Activated T-helper 2 cell treated with anti-CD3 and anti-CD28 coated beads, Interferon-gamma antibody, Interleukin-2, Interleukin-4, amounts not matched to agents 10 μg/mL and 5 μg/mL and 100 μg/mL, durations not matched to agents 14 hours and 24 hours and 36 hours (primary cell): ENCODE measurements at regions not wholly inside any gene's neighbourhood (a gene's known extent, or its start where the extent isn't known, plus 50 kb on each side); places are given as distances from the start of the nearest gene placed in this dataset.

Source experiments
- DNase-seq: peaks from one replicate; pipeline ENCODE4 v3.0.0; 2021; ENCODE audit warnings: low spot score
- H3K27ac Mint-ChIP-seq: one replicate; pipeline ENCODE4 v1.8.0; 2021; ENCODE audit warnings: mixed read lengths
- H3K27me3 Mint-ChIP-seq: one replicate; pipeline ENCODE4 v1.8.0; 2021; ENCODE audit warnings: low read depth, mixed read lengths
- H3K36me3 Mint-ChIP-seq: one replicate; pipeline ENCODE4 v1.8.0; 2021; ENCODE audit warnings: low read depth, mixed read lengths
- H3K4me1 Mint-ChIP-seq: one replicate; pipeline ENCODE4 v1.8.0; 2021; ENCODE audit warnings: low read depth, mixed read lengths
- H3K4me3 Mint-ChIP-seq: one replicate; pipeline ENCODE4 v1.8.0; 2021; ENCODE audit warnings: low read depth, mild to moderate bottlenecking, moderate library complexity, mixed read lengths
- H3K9me3 Mint-ChIP-seq: one replicate; pipeline ENCODE4 v1.8.0; 2021; ENCODE audit warnings: mixed read lengths
- intact Hi-C: fragments of 100-400 bp; cut with micrococcal nuclease; formaldehyde crosslinking; loops from one replicate; pipeline ENCODE4 v1.15.1; 2023

DNA sequence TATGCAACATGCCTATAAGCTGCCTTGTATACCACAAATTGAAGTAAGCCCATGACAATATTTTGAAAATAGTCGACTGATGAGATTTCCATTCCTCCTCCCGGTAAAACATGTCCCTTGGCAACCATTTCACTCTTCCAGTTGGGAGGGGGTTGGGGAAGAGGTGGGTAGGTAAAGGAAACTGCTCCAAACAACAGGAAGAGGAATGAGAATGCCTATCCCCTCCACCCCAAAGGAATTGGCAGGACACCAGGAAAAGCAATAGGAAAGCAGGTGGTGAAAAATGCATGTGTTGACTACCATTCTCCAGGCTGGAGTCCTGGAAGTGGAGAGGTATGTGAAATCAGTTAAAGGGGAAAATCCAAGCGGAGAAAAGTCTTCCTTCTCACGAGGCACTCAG is 455.9 kb upstream of the PSMD7 start:
- Mint-ChIP-seq H3K9me3 (peaks cover 12% of the 10 kb centered on the region), H3K36me3 (no peaks in the 10 kb centered on the region), H3K27me3 (no peaks in the 10 kb centered on the region), H3K27ac (no peak overlapping the region), H3K4me1 (no peaks in the 10 kb centered on the region), H3K4me3 (no peak overlapping the region)
- intact Hi-C loops, result no loop called here
- no peak for DNase-seq

DNA sequence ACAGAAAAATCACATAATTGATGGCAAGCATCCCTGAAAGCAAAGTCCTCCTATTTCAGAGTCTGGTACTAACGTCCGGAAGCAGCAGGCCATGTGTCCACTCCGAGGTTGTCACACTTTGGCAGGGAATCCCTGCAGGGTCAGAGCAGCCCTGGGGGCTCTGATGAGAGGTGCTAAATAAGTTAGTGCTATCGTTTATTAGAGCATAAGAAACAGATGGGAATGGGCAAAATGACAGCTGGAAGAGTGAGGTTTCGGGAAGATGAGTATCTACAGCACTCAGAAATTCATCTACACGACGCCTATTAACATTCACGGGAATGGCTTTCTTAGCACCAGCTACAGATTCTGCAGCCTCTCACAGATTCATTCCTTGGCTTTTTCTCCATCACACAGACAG is 465.4 kb upstream of the PSMD7 start:
- intact Hi-C loops, result no loop called here
- Mint-ChIP-seq H3K4me3 (no peak overlapping the region), H3K36me3 (no peaks in the 10 kb centered on the region), H3K9me3 (peaks cover 17% of the 10 kb centered on the region), H3K4me1 (no peaks in the 10 kb centered on the region), H3K27ac (no peak overlapping the region), H3K27me3 (no peaks in the 10 kb centered on the region)
- DNase-seq, result no peak

DNA sequence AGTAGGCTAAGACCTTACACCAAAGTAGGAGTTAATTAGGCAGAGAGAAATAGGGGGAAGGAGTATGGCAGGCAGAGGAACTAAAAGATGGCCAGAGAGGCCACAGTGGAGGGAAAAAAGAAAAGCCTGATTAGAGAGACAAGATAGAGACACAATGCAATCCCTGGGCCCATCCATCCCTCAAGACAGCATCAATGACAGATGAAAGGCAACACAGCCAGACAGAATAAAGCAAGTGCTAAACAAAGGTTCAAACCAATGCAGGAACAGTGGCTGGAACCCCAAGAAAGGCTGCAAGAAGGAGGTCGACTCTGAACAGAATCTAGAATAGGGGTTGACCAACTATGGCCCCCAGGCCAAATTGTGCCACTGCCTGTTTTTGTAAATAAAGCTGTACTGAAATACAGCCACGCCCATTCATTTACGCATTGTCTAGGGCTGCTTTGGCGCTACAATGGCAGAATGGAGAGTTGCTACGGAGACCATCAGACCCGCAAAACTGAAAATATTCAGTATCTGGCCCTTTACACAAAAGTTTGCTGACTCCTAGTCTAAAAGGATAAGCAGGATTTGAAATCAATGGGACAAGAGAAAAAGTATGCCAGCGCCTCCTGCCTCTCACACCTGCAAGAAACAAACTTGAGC is 473.3 kb upstream of the PSMD7 start:
- Mint-ChIP-seq H3K4me1 (no peaks in the 10 kb centered on the region), H3K36me3 (no peaks in the 10 kb centered on the region), H3K4me3 (no peak overlapping the region), H3K27me3 (no peaks in the 10 kb centered on the region), H3K27ac (no peak overlapping the region), H3K9me3 (peaks cover 12% of the 10 kb centered on the region)
- intact Hi-C loops, result no loop called here
- DNase-seq, result no peak

DNA sequence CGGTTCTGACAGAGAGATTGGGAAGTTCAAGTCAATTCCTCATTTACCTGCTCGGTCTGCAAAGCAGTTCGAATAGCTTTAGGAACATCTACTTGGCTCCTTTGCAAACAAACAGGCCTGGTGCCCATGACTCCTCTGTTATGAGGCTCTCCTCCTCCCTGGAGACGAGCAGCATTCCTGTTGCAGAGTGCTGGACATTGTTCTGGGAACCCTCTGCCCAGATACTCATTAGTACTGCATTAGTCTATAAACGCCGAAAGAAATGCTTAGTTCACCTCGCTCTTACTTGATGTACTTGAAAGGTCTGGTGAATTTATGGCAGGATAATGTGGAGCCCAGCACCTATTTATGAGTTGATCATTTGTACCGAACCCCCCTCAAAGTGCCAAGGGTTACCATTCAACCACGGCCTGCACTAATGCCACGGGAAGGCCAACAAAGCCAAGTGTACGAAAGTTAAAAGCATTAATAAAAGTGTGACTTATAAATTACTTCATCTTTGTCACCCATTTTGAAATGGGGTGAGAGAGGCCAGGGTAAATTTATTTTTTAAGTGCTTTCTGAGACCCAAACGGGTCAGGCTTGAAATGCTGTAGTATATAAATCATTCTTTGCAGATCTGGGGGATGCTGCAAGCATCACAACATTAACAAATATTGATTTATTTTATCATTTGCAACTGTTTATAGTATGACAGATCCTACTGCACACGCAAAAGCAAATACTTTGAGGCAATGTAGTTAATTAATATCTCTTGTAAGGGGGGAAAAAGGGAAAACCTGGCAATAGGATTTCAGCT is 478.9 kb upstream of the PSMD7 start:
- no peak overlapping the region for H3K27ac Mint-ChIP-seq
- no peak for DNase-seq
- H3K9me3 Mint-ChIP-seq, result peaks cover 7% of the 10 kb centered on the region
- H3K4me1 Mint-ChIP-seq, result no peaks in the 10 kb centered on the region
- H3K27me3 Mint-ChIP-seq, result no peaks in the 10 kb centered on the region
- H3K4me3 Mint-ChIP-seq, result no peak overlapping the region
- H3K36me3 Mint-ChIP-seq, result no peaks in the 10 kb centered on the region
- intact Hi-C loops, result no loop called here

DNA sequence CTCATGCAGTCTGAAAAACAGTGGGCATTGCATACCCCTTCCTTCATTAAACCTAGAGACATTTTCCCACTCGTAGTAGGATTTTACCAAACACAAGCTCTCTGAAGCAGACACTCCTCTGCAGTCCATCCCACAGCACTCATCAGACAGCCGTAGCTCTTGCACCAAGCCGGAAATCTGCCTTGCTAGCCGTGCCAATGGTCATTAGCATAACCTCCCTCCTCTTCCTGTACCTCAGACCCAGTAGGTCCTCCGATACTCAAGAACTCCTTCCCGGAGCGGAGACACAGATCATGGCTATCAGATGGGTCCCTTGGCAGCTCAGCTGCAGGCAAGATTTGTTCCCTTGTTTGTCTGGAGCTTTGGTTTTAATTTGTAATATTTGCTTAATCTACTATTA is 483.1 kb upstream of the PSMD7 start:
- DNase-seq, result no peak
- H3K36me3 Mint-ChIP-seq, result no peaks in the 10 kb centered on the region
- no peaks in the 10 kb centered on the region for H3K4me1 Mint-ChIP-seq
- no peak overlapping the region for H3K4me3 Mint-ChIP-seq
- no peaks in the 10 kb centered on the region for H3K27me3 Mint-ChIP-seq
- no peaks in the 10 kb centered on the region for H3K9me3 Mint-ChIP-seq
- intact Hi-C loops, result no loop called here
- H3K27ac Mint-ChIP-seq, result no peak overlapping the region

DNA sequence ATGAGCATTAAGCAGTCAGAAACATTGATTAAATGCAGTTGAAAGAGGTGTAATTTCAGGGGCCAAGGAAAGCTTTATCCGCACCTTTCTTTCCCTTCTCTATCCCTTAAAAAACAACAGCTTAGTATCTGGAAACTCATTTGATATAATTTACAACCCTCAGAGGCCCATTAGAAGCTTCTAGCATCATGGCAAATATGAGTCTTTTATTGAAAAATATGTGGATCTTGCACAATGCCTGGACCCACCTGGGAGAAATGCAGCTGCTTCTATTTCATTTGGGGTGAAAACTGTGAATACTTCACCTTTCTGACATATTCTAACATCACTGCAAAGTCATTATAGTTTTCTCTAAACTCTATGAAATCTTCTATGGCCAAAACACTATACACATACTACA is 492.2 kb upstream of the PSMD7 start:
- Mint-ChIP-seq H3K36me3 (no peaks in the 10 kb centered on the region), H3K4me1 (no peaks in the 10 kb centered on the region), H3K9me3 (no peaks in the 10 kb centered on the region), H3K27ac (no peak overlapping the region), H3K27me3 (no peaks in the 10 kb centered on the region), H3K4me3 (no peak overlapping the region)
- intact Hi-C loops, result no loop called here
- no peak for DNase-seq

DNA sequence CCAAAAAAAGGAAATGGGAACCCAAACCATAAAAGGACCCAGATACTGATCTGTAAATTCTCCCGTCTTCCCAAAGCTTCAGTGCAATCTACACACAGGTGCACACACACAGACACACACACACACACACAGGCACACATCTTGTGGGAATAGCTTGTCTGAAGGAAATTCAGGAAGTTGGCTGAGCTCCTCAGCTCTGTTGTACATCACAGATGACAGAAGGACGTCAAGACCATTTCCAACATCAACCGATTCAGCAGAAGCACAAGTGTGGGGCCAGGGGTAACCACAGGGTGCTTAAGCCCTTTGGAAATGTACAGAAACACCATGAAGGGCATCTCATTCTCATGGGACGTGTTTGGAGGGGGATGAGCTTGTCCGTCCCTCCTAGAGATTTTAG is 498.1 kb upstream of the PSMD7 start:
- Mint-ChIP-seq H3K27ac (no peak overlapping the region), H3K27me3 (no peaks in the 10 kb centered on the region), H3K36me3 (no peaks in the 10 kb centered on the region), H3K4me3 (no peak overlapping the region), H3K9me3 (peaks cover 4% of the 10 kb centered on the region), H3K4me1 (no peaks in the 10 kb centered on the region)
- intact Hi-C loops, result no loop called here
- no peak for DNase-seq

DNA sequence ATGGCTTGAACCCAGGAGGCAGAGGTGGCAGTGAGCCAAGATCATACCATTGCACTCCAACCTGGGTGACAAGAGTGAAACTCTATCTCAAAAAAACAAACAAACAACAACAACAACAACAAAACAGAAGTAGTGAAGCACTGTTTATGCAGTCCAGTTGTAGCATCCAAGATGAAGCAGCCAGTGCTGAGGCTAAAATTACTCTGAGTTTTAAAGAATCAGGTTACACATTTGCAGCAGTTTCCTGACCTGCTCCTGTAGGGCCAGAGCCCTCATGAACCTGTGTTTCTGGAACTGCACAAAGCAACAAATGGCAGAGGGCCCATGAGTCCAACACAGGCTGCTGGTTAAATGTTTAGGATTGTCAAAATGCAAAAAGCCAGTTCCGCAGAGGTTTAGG is 499.5 kb upstream of the PSMD7 start:
- Mint-ChIP-seq H3K27ac (no peak overlapping the region), H3K36me3 (no peaks in the 10 kb centered on the region), H3K4me3 (no peak overlapping the region), H3K4me1 (no peaks in the 10 kb centered on the region), H3K9me3 (peaks cover 4% of the 10 kb centered on the region), H3K27me3 (no peaks in the 10 kb centered on the region)
- intact Hi-C loops, result no loop called here
- no peak for DNase-seq

DNA sequence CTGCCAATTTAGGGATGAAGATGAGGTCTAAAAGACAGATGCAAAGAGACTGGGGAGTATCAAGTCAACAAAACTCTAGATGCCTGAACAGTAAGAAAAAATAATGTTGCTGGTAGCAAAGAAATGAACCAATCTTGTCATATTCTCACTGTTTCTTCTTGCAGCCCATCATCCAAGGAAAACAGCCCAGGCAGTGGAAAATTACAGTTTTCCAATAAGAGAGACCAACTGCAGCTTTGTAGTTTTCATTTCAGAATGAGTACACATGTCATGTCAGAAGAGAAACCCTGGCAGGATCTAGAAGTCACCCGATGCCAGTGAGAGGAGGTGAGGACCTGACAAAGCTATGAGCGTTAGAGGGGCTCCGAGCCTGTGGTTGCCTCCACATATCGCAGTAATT is 500.4 kb upstream of the PSMD7 start:
- H3K27me3 Mint-ChIP-seq, result no peaks in the 10 kb centered on the region

DNA sequence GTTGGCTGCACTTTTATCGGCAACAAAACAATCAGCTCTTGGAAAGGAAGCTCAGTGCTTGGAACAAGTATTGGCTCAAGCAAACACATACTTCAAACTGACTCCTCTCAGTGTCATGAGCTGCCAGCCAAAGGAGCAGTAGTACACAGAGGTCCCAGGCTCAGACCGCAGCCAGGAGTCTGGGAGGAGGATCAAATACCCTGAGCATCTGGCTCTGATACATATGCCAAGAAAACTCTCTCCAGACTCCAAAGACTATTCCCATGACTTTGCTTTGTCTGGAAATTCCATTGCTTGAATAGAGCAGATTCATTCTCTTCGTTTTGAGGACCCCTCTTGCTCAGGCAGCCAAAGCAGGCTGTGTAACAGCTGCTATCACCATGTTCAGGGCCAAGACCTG is 501.6 kb upstream of the PSMD7 start:
- Mint-ChIP-seq H3K9me3 (peaks cover 4% of the 10 kb centered on the region), H3K4me1 (no peaks in the 10 kb centered on the region), H3K27me3 (no peaks in the 10 kb centered on the region), H3K27ac (no peak overlapping the region), H3K36me3 (no peaks in the 10 kb centered on the region), H3K4me3 (no peak overlapping the region)
- no peak for DNase-seq
- intact Hi-C loops, result no loop called here

More for the DNA sequence above, 500.4 kb upstream of the PSMD7 start:
- Mint-ChIP-seq H3K9me3 (peaks cover 4% of the 10 kb centered on the region), H3K4me1 (no peaks in the 10 kb centered on the region), H3K36me3 (no peaks in the 10 kb centered on the region), H3K27ac (no peak overlapping the region), H3K4me3 (no peak overlapping the region)
- intact Hi-C loops, result no loop called here
- DNase-seq, result no peak

DNA sequence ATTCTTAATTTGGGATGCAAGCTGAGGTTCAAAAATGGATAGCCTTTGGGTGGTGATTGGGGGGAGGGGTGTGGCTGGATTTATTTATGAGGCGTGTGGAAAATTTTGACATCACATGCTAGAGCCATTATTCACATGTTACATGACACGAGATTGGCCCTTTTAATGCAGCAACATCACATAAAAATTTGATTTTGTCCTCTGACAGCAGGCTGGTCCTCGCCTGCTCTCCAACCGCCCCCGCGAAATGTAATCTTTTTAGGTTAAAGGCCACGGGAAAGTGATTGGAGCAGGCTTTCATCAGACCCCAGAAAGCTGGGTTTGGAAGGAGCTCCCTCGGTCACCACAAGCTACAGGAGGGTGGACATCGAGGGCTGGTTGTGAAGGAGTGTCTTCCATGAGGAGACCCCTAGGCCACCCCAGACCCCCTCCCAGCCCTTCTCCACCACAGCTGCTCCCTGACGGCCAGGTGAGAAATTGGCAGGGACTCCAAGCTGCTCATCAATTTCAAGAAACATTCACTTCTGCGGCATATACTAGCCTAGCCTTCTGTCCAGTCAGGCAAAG is 502.7 kb upstream of the PSMD7 start:
- no peaks in the 10 kb centered on the region for H3K4me1 Mint-ChIP-seq
- H3K4me3 Mint-ChIP-seq, result no peak overlapping the region
- intact Hi-C loops, result no loop called here
- no peak overlapping the region for H3K27ac Mint-ChIP-seq
- no peak for DNase-seq
- peaks cover 4% of the 10 kb centered on the region for H3K9me3 Mint-ChIP-seq
- H3K36me3 Mint-ChIP-seq, result no peaks in the 10 kb centered on the region
- H3K27me3 Mint-ChIP-seq, result no peaks in the 10 kb centered on the region

DNA sequence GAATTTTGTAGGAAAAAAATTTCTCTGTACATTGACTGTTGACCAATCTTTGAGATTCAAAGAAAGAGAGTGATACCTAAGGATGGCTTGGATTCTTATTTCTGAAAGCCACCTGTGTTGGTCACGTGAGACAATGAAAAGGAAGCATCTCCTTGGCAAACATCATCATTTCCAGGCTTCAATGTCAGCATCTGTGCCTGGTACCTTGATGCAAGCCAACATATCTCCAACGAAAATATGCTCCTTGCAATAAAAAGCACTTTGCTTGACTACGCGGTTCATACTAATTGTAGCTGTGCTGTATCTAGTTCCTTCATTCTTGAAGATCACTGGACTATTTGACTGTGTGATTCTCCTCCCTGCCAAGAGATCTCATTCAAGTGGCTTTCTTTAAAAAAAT is 503.4 kb upstream of the PSMD7 start:
- H3K27me3 Mint-ChIP-seq, result no peaks in the 10 kb centered on the region
- H3K36me3 Mint-ChIP-seq, result no peaks in the 10 kb centered on the region
- intact Hi-C loops, result no loop called here
- no peaks in the 10 kb centered on the region for H3K4me1 Mint-ChIP-seq
- no peak for DNase-seq
- H3K27ac Mint-ChIP-seq, result no peak overlapping the region
- no peak overlapping the region for H3K4me3 Mint-ChIP-seq
- peaks cover 4% of the 10 kb centered on the region for H3K9me3 Mint-ChIP-seq

DNA sequence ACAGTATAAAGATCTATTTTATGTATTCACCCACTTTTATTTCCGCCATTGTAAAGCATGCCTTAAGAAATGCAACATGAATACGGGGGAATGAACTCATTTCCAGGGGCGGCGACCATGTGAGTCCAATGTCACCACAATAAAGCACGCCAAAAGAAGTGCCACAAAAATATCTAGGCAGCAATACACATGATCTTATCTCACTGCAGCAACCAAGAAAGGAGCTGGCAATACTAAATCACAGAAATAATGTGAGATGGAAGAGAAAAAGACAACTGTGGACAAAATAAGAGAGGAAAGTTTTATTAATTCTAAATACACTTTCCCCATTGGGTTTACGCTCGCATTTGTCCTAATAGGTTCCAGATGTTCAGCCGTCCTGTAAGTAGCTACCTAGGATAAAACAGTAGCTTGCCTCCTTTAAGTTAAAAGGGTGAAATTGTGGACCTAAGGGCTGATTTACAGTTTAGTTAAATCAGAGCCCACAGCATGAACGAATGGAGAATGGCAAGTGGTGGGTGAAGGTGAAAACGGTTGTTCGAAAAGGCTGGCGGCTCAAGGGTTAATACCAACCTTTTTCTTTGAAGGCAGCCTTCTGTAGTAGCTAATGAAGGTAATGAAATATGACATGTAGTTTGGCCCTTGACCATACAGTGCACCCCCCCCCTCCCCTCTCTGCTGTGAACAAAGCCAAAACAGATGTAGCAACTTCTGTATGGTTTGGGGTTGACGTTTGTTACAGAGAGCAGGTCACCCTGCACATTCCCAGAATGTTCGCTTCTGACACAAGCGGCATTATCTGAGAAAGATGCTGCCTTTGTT is 504.2 kb upstream of the PSMD7 start:
- H3K4me3 Mint-ChIP-seq, result no peak overlapping the region
- no peaks in the 10 kb centered on the region for H3K4me1 Mint-ChIP-seq
- intact Hi-C loops, result no loop called here
- no peak overlapping the region for H3K27ac Mint-ChIP-seq
- no peaks in the 10 kb centered on the region for H3K27me3 Mint-ChIP-seq
- no peak for DNase-seq
- no peaks in the 10 kb centered on the region for H3K9me3 Mint-ChIP-seq
- H3K36me3 Mint-ChIP-seq, result no peaks in the 10 kb centered on the region
